Tibial nerve (tissue), 3 donors: ENCODE measurements at regions not wholly inside any gene's neighbourhood (a gene's known extent, or its start where the extent isn't known, plus 50 kb on each side); places are given as distances from the start of the nearest gene placed in this dataset.

Source experiments
- CTCF ChIP-seq, 5 experiments: fragments of 200-600 bp in 3 of 5; fragments of 450-650 bp in 2 of 5; sonication (generic) in 3 of 5; IDR thresholded peaks; one replicate each; pipeline ENCODE4 v1.5.1; 2016 to 2019; ENCODE audit warnings: antibody characterized with exemption in 5 of 5, mild to moderate bottlenecking in 3 of 5, moderate library complexity in 2 of 5
- POLR2A ChIP-seq, 2 donors: fragments of 450-650 bp; IDR thresholded peaks; one replicate each; pipeline ENCODE4 v1.6.1; 2017; ENCODE audit warnings: antibody characterized with exemption in 2 of 2, mild to moderate bottlenecking in 2 of 2, moderate library complexity in 2 of 2

- TF ChIP-seq POLR2A (IDR thresholded peaks at IDR 0.05), result no peak
- TF ChIP-seq CTCF (IDR thresholded peaks at IDR 0.05), result no peak
Observed at GRCh38 chr6:125370343-125370742, 68.6 kb upstream of the HDDC2 start.
